Endothelial cell of umbilical vein (primary cell): ENCODE measurements at regions not wholly inside any gene's neighbourhood (a gene's known extent, or its start where the extent isn't known, plus 50 kb on each side); places are given as distances from the start of the nearest gene placed in this dataset.
"Not testable (repeated sequence)": the region's sequence is repeated elsewhere in the genome, so short reads cannot be mapped to it uniquely, and the experiment has no call there.

Experiments used
- BruUV-seq: library from RNA; stranded (reverse); fragments of 400-500 nt; replicated peaks from 2 replicates; lab custom pipeline; 2021; lab: Mats Ljungman, UMichigan
- CTCF ChIA-PET: fragments of 300-600, 350-600 bp; sonication (Branson Sonifier 250); formaldehyde crosslinking; loops from one replicate; lab custom pipeline; 2021; ENCODE audit warnings: antibody characterized with exemption, inconsistent platforms; lab: Charles Lee
- POLR2A ChIA-PET: fragments of 300-600, 350-600 bp; sonication (Branson Sonifier 250); formaldehyde crosslinking; loops from one replicate; lab custom pipeline; 2021; ENCODE audit warnings: antibody characterized with exemption, inconsistent platforms; lab: Charles Lee
- DNase-seq: peaks from one replicate; pipeline ENCODE4 v3.0.0-alpha.2; 2011; ENCODE audit warnings: low read depth, low spot score
- FAIRE-seq: peaks from 2 replicates; lab custom pipeline; 2011; peaks lifted over from hg19 to GRCh38; lab: Jason Lieb, UNC
- H2AFZ ChIP-seq: 2 replicates; pipeline ENCODE4 v1.6.0; 2012; ENCODE audit warnings: low read depth, low read length, control low read depth, inconsistent platforms
- H3K27ac ChIP-seq: 2 replicates; pipeline ENCODE4 v1.5.1; 2011; ENCODE audit warnings: low read depth, mild to moderate bottlenecking, control low read depth, low read length, moderate library complexity; ENCODE audit not compliant: insufficient read depth
- H3K27me3 ChIP-seq, 2 experiments: 2 replicates each; pipeline versions ENCODE4 v1.6.0 to v1.6.1; 2011; ENCODE audit warnings: low read length in 2 of 2, mixed read lengths in 1 of 2; ENCODE audit not compliant: control insufficient read depth in 2 of 2, insufficient read depth in 2 of 2
- H3K36me3 ChIP-seq, 2 experiments: 2 replicates in 1 of 2; 3 replicates in 1 of 2; pipeline ENCODE4 v1.5.1; 2011; ENCODE audit warnings: low read length in 2 of 2, mild to moderate bottlenecking in 1 of 2, moderate library complexity in 1 of 2; ENCODE audit not compliant: control insufficient read depth in 2 of 2, insufficient read depth in 2 of 2; ENCODE audit errors: extremely low read depth in 1 of 2
- H3K4me1 ChIP-seq: 3 replicates; pipeline ENCODE4 v1.5.1; 2011; ENCODE audit warnings: mild to moderate bottlenecking, low read length; ENCODE audit not compliant: control insufficient read depth, insufficient read depth; ENCODE audit errors: extremely low read depth
- H3K4me2 ChIP-seq: 2 replicates; pipeline ENCODE4 v1.6.1; 2011; ENCODE audit warnings: low read length, control low read depth, mixed read lengths; ENCODE audit not compliant: insufficient read depth
- H3K4me3 ChIP-seq, 3 experiments: fragments of 200-600 bp in 1 of 3; sonication (generic), shearing (Covaris generic) in 1 of 3; replicated peaks in 1 of 3; 2 replicates each; pipeline ENCODE4 v1.5.1; 2011 to 2016; ENCODE audit warnings: control low read depth in 3 of 3, low read length in 3 of 3, mild to moderate bottlenecking in 2 of 3, inconsistent platforms in 1 of 3, low read depth in 1 of 3, moderate library complexity in 1 of 3; ENCODE audit not compliant: insufficient read depth in 1 of 3
- H3K79me2 ChIP-seq: 2 replicates; pipeline ENCODE4 v1.6.0; 2012; ENCODE audit warnings: low read length, inconsistent platforms; ENCODE audit not compliant: control insufficient read depth, insufficient read depth
- H3K9ac ChIP-seq: replicated peaks from 2 replicates; pipeline ENCODE3; 2011; ENCODE audit warnings: low read length, control low read depth; ENCODE audit not compliant: insufficient read depth; ENCODE audit errors: extremely low read depth
- H3K9me1 ChIP-seq: replicated peaks from 3 replicates; pipeline ENCODE4 v1.6.0; 2011; ENCODE audit warnings: mild to moderate bottlenecking, low read length; ENCODE audit not compliant: control insufficient read depth, insufficient read depth; ENCODE audit errors: extremely low read depth
- H3K9me3 ChIP-seq: replicated peaks from 2 replicates; pipeline ENCODE4 v1.5.1; 2012; ENCODE audit warnings: low read length, inconsistent platforms; ENCODE audit not compliant: control insufficient read depth, insufficient read depth
- H4K20me1 ChIP-seq: replicated peaks from 2 replicates; pipeline ENCODE3; 2011; ENCODE audit warnings: mild to moderate bottlenecking, low read length; ENCODE audit not compliant: control insufficient read depth, insufficient read depth; ENCODE audit errors: extremely low read depth
- EZH2 ChIP-seq: IDR thresholded peaks from 2 replicates; pipeline ENCODE4 v1.6.1; 2012; ENCODE audit warnings: borderline replicate concordance, low read depth, mild to moderate bottlenecking, moderate library complexity, low read length, inconsistent platforms; ENCODE audit not compliant: severe bottlenecking
- JUN ChIP-seq: IDR thresholded peaks from 2 replicates; pipeline ENCODE4 v1.6.1; 2011; ENCODE audit warnings: borderline replicate concordance, low read depth; ENCODE audit not compliant: insufficient read length, insufficient read depth
- MYC ChIP-seq: IDR thresholded peaks from one replicate; pipeline ENCODE4 v1.6.1; 2011; ENCODE audit warnings: mild to moderate bottlenecking, low read depth, low read length
- dilution Hi-C: fragments of 300-500 bp; cut with MboI; formaldehyde crosslinking; loops from one replicate; pipeline ENCODE4 v1.15.0; 2019; ENCODE audit warnings: low sequenced_read_pairs; ENCODE audit not compliant: extremely low pct_ligation_motif_present
- intact Hi-C: fragments of 100-400 bp; cut with micrococcal nuclease; formaldehyde crosslinking; loops from one replicate; pipeline ENCODE4 v1.10.0; 2022
- TF ChIP-seq, protein P1 (sequence below), 2 donors: IDR thresholded peaks; 1 replicate in 1 of 2; 2 replicates in 1 of 2; pipeline ENCODE4 v1.5.1; 2011; ENCODE audit warnings: low read length in 2 of 2, mild to moderate bottlenecking in 2 of 2, moderate library complexity in 2 of 2, control low read depth in 1 of 2, inconsistent platforms in 1 of 2, low read depth in 1 of 2; ENCODE audit not compliant: insufficient read depth in 1 of 2; ENCODE audit errors: extremely low read depth in 1 of 2

- TF ChIP-seq JUN: no peak
- TF ChIP-seq EZH2: no peak
- TF ChIP-seq, protein P1, sequence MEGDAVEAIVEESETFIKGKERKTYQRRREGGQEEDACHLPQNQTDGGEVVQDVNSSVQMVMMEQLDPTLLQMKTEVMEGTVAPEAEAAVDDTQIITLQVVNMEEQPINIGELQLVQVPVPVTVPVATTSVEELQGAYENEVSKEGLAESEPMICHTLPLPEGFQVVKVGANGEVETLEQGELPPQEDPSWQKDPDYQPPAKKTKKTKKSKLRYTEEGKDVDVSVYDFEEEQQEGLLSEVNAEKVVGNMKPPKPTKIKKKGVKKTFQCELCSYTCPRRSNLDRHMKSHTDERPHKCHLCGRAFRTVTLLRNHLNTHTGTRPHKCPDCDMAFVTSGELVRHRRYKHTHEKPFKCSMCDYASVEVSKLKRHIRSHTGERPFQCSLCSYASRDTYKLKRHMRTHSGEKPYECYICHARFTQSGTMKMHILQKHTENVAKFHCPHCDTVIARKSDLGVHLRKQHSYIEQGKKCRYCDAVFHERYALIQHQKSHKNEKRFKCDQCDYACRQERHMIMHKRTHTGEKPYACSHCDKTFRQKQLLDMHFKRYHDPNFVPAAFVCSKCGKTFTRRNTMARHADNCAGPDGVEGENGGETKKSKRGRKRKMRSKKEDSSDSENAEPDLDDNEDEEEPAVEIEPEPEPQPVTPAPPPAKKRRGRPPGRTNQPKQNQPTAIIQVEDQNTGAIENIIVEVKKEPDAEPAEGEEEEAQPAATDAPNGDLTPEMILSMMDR (IDR thresholded peaks at IDR 0.05; ENCODE audit: extremely low read depth in 1 of 2, insufficient read depth in 1 of 2, low read depth in 1 of 2, low read length in 2 of 2): no peak
- TF ChIP-seq MYC: no peak
- ChIA-PET CTCF (interaction anchor here (1.9 kb wide), 1 partner anchor 11 kb away, joined by 4 read pairs; no protein-coding TSS in a partner anchor), POLR2A (no interaction called here)
- Histone ChIP-seq H3K9me3 (no peaks in the 10 kb centered on the region), H4K20me1 (no peaks in the 10 kb centered on the region), H3K27ac (no peak overlapping the region), H3K27me3 (no peaks in the 10 kb centered on the region), H3K4me2 (no peak overlapping the region), H2AFZ (no peak overlapping the region), H3K36me3 (no peaks in the 10 kb centered on the region), H3K4me3 (no peak overlapping the region), H3K9me1 (no peaks in the 10 kb centered on the region), H3K4me1 (no peaks in the 10 kb centered on the region), H3K9ac (no peak overlapping the region), H3K79me2 (no peaks in the 10 kb centered on the region)
- BruUV-seq: no TSS peak
- FAIRE-seq (no peak), DNase-seq (no peak)
- intact Hi-C loops (no loop called here), dilution Hi-C loops (no loop called here)
Measured at GRCh38 chr5:56375011-56375410, 141.9 kb upstream of the ANKRD55 start.

DNA sequence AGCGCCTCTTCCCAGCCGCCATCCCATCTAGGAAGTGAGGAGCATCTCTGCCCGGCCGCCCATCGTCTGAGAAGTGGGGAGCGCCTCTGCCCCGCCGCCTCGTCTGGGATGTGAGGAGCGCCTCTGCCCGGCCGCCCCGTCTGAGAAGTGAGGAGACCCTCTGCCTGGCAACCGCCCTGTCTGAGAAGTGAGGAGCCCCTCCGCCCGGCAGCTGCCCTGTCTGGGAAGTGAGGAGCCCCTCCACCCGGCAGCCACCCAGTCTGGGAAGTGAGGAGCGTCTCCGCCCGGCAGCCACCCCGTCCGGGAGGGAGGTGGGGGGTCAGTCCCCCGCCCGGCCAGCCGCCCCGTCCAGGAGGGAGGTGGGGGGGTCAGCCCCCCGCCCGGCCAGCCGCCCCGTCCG is 139.4 kb upstream of the ANKRD55 start:
- H3K27me3 ChIP-seq, H3K4me1 ChIP-seq, BruUV-seq, H3K9ac ChIP-seq, DNase-seq, FAIRE-seq, H3K9me1 ChIP-seq, H3K4me2 ChIP-seq, H4K20me1 ChIP-seq, H2AFZ ChIP-seq, H3K9me3 ChIP-seq, H3K4me3 ChIP-seq, H3K36me3 ChIP-seq, intact Hi-C loops, POLR2A ChIA-PET, H3K27ac ChIP-seq, H3K79me2 ChIP-seq, dilution Hi-C loops, CTCF ChIA-PET: not testable (repeated sequence)
